CD4-positive, alpha-beta T cell treated with Interleukin-15 for 4 hours (primary cell): ENCODE measurements at regions not wholly inside any gene's neighbourhood (a gene's known extent, or its start where the extent isn't known, plus 50 kb on each side); places are given as distances from the start of the nearest gene placed in this dataset.

Experiments
- DNase-seq: peaks from one replicate; pipeline ENCODE4 v3.0.0-alpha.2; 2020; ENCODE audit warnings: low spot score

DNA sequence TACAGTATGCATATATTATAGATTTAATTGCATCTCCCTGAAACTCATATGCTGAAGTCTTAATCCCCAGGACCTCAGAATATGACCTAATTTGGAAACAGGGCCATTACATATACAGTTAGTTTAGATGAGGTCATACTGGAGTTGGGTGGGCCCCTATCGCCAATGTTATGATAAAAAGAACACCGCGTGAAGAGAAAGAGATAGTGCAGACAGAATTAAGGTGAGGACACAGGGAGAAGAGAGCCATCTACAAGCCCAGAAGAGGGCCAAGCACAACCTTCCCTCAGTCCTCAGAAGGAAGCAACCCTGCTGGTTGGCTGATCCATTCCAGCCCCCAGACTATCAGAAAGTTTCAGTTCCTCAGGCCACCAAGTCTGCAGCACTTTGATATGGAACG lies 311.9 kb upstream of the RAB6C start:
- no peak for DNase-seq

DNA sequence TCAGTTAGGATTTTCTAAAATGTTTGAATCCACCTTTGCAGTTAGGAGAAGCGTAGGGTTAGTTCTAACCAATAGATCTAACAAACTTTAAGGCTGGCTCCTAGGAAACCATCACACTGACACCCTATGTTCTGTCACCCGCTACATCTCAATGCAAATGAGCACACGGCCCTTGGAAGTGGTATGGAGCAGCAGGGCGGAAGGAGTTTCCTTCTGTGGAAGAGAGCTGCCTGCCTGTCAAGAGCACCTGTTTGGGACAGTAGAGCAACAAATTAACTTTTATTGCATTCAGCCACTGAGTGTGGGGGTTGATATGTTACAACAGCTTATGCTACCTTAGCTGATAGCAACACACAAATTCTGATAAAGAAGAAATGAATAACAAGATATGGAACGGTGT lies 306.9 kb upstream of the RAB6C start:
- DNase-seq, result no peak

DNA sequence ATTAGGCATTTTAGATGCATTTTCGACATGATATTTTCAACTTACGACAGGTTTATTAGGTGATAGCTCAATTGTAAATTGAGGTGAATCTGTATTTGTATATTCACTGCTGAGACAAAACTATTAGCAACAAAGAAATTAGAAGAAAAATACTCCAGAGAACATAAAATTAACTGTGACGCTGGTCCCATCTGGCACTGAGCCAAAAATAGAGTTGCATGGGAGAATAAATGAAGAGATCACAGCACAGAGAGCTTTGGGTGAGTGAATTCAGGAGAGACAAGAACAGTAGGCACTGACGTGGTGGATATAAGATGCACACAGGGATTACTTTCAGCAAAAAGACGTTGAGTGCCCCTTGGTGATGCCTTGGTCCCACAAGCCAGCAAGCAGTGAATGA lies 306.2 kb upstream of the RAB6C start:
- no peak for DNase-seq

DNA sequence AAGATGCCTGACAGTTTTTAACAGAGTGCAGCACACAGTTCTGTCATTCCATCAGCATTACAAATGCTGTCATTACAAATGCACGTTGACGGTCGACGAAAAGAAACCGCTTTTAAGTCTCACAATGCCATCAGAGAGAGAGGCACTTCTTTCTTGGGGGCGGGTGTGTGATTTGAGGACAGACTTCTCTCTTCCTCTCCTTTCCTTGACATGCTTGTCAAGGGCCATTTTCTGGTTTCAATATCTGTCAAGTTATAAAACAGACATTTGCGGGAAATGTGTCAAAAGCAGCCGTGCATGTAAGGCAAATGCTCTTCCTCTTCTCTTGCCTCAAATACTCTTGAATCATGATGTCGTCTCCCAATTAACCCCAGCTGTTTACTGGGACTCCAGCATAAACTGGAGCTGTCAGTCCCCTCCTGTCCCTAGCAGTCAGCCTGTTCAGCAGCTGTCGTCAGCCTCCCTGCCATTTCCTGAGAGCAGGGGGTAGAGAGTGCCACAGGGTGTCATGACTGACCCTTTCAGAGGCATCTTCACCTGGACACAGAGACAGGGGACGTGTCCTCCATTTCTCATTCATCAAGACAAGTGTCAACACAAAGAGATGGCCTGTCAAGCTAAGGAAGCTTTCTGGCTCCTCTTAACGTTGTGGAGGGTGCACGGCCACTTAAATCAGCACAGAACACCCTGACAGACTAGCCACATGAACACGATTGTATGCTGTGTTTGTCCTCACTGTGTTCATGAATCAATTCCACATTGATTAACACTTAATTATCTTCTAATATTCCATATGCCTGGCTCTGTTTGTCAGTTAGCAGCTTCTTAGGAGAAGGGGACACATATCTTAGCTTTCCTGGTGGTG lies 305.4 kb upstream of the RAB6C start:
- no peak for DNase-seq

DNA sequence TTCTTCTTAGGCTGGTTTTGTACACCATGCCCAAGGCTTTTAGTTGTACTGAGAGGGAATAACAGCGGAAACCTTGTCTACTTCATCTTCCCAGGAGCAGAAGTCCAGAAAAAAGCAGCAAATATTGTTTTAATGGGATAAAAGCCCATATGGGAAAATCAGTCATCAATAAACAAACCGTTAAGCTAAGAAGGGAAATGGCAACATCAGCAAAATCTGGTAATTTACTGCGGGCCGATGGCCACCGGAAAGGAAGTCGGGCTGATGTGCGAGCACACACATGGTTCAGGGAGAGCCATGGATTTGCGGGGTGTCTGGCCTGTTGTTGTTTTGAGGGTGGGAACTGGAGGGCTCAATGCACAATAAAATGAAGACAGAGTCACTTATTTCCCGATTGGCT lies 300.7 kb upstream of the RAB6C start:
- DNase-seq, result no peak

DNA sequence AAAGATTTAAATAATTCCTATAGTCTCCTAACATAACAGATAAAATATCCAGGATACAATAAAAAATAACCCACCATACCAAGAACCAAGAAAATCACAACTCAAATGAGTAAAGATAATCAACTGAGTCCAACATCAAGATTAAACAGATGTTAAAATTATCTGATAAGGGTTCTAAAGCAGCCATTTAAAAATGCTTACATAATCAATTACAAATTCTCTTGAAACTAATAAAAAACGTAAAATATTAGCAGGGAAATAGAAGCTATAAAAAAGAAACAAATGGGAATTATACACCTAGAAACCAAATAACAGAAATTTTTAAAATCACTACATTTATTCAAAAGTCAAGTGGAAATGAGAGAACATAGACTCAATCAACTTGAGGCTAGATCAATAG lies 297.7 kb upstream of the RAB6C start:
- no peak for DNase-seq

DNA sequence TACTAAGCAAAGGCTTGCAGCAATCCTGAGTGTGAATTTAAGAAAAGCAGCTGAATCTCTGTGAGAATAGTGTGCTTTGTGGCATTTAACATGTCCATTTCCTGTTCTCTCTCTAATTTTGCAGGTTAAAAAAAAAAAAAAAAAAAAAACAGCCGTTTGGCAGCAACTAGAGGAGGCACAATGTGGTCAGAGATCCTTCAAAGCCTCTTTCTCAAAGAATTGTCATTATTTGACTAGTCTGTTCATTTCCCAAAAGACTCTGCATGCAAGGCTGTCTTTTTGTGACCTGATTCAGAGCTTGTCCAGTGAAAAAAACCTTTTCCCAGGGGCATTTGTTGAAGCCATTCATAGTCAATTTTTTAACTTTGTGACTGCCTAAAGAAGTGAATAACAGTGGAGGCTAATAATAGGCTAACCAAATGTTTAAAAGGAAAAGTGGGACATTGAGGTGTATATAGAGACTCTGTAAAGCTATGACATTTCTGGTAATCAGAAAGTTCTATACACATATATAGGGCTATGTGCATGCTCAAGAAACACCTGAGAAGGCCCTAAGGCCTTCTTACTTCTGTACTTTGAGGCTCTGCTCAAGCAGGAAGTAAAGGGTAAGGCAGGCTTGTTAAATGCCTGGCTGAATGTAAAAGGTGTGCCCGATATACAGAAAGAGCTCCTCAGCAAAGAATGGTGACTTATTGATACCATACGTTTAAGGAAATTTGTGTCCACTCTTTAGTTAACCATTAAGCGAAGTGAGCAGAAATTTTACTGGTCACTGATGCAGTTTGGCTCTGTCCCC lies 289.6 kb upstream of the RAB6C start:
- DNase-seq, result no peak

DNA sequence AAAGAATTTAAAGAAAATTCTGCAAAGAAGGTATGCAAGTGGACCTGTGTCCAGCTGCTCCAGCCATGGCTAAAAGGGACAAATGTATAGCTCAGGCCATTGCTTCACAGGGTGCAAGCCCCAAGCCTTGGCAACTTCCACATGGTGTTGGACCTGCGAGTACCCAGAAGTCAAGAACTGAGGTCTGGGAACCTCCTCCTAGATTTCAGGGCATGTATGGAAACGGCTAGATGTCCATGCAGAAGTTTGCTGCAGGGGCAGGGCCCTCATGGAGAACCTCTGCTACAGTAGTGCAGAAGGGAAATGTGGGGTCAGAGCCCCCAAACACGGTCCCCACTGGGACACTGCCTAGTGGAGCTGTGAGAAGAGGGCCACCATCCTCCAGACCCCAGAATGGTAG lies 284.0 kb upstream of the RAB6C start:
- no peak for DNase-seq

DNA sequence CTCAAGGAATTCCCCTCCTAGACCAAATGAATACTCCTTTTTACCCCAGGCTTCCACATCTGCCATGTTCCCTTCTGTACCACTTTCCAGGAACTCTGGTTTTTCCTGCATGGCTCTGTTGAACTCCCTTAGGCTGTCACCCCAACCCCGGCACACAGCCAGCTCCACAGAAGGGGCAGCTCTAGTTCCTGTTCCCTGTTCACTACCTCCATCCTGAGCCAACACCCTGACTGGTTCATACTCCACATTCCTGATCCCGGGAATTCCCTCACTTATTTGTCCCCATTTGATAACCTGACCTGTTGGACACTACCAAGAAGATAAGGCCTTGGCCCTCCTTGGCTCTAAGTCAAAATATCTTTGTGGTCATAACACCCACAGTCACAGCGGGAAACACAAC lies 280.9 kb upstream of the RAB6C start:
- DNase-seq, result no peak

DNA sequence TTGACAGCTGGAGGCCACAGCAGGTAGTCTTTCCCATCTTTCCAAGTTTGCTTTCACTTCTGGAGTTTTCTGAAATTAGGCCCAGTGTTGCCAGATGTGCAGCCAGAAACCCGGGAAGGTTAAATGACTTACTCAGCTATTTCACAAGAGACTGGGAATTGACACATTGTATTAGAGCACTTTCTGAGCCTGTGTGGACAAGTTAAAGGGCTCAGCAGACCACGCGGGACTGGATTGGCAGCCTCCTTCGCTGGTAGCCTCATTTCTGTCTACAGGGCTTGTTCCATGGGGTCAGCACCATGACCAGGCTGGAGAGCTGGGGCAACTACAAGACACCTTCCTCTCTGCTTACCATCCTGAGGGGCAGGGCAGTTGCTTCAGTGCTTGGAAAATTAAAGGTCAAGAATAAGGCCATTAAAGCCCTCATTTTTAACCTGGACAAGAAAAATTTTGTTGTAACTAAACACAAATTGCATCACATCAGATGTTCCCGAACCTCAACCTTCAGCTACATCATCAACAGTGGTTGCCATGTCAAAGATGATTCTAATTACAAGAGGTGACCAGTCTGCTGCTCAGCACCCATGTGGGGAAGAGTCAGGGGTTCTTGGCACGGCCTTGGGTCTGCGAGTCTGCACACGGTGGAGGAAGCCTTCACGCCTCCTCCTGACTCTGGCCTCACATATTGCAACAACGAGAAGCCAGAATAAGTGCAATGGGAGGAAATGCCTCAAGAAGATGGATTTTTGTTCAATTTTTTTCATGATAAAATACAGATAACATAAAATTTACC lies 279.5 kb upstream of the RAB6C start:
- no peak for DNase-seq

DNA sequence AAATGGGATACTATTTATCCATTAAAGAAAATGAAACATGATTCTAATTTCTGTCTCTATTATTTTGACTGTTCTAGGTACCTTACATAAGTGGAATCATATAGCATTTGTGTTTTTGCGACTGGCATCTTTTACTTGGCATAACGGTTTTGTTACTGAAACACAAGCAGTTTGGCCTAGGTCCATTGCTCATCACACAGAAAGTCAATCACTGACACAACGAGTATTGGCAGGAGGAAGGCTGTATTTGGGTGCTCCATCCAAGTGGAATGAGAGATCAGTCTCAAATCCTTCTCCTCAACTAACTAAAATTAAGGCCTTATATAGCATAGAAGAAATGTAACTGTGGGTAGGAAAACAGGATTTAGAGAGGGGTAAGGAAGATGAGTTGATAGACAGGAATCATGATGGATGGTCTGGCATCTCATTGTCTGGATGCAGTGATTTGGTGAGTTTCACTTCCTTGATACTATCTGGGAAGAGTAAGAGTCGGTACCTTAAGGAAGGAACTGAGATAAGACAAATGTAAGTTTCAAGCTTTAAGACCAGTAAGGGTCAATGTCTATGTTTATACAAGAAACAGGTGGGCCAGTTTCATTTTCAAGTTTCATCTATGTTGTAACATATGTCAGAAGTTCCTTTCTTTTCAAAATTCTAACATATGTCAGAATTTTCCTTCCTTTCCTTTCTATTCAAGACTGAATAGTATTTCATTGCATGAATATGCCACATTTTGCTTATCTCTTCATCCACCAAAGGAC lies 276.9 kb upstream of the RAB6C start:
- DNase-seq, result no peak

DNA sequence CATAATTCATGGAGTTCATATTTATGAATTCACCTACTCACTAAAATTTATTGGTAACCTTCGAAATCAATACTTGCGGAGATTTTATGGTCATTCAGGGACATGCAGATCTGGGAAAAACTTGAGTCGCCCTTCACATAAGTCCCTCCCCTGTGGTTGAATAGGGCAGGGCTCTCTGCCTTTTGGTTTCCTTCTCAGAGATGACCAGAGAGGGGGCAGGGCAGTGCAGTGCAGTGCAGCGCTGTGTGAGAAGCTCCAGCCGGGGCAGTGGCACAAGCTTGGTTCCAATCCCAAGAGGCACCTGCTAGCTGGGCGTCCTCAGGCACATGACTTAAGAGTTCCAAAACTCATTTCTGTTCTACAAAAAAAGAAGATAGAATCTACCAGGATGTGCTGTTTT lies 274.4 kb upstream of the RAB6C start:
- DNase-seq, result no peak

DNA sequence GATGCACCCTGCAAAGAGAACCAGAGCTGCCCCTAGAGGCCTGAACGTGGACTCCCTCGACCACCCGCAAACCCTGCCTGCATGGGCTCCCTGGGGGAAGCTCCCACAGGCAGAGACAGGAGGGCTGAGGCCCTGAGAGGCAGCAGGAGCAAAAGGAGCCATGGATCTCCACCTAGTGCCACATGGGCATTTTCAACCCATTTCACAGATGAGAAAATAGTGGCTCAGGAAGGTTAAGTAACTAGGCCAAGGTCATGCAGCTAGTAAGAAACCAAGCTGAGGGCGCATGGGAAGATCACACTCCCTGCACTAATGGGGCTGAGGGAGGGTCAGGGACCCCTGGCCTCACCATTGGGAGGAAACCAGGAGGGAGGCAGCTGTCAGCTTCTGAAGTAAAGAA lies 271.7 kb upstream of the RAB6C start:
- no peak for DNase-seq

DNA sequence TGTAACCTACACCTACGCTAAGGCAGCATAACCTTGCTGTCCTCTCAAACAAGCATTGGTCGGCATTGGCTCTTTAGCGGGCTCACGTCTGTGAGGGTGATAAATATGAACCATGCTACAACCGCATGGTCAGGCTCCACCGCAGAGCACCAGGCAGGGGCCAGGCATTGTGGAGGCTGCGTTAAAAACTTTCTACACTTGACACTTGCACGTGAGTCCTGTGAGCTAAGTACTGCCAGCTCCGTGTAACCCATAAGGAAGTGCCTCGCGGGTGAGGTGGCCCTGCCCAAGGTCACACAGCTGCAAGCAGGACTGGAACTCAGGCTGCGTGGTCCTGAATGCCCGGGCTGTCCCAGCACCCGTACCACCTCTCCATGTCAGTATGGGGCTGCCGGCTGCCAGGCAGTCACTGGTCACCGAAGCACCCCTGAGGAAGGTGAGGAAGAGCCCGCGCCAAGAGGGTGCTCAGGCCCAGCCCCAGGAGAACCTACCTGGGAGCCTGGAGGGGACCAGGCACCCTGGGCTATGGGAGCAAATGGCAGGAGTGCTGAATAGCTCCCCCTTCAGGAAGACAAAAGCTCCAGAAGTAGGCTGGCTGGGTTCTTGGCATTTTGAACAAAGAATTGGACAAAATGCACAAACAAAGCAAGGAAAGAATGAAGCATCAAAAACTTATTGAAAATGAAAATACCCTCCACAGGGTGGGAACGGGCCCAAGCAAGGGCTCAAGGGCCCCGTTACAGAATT lies 271.1 kb upstream of the RAB6C start:
- DNase-seq, result no peak

DNA sequence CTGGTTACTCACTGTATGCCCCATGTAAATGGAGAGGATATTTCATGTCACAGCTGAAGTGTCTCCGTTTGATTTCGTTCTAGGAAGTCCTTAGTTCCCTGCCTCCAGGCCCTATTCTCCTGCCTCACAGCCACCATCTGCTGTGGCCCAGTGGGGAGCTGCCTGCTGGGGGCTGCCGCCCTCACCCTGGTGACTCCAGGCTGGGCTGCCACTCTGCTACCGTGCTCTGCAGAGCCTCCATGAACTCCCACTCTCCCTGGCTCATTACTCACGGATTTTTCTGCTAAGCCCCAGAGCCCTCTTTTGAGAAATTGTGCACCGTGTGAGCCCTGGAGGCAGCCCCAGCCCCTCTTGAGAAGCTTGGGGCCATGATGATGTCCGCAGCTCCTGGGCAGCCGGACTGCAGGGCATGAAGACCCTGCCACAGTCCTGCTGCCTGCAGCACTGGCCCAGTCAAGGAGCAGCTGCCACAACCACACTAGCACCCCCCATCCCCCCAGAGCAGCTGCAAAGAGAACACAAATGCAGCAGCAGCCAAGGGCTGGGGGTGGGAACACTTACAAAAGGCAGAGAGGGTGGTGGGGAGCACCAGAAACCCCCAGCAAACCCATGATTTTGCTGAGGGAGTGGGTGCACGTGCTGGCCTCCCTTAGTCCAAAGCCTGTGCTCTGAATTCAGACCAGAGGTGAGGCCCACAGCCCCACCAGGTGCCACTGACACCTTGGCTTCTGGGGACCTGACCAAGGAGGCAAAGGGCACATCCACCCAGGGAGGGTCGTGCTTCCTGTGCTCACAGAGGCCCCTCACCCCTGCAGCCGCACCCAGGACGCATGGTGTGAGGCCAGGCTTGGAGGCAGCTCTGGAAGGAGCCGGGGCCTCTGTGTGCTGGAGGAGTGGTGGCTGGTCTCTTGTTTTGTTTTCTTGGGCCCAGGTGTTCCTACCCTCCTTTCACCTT lies 270.2 kb upstream of the RAB6C start:
- no peak for DNase-seq

DNA sequence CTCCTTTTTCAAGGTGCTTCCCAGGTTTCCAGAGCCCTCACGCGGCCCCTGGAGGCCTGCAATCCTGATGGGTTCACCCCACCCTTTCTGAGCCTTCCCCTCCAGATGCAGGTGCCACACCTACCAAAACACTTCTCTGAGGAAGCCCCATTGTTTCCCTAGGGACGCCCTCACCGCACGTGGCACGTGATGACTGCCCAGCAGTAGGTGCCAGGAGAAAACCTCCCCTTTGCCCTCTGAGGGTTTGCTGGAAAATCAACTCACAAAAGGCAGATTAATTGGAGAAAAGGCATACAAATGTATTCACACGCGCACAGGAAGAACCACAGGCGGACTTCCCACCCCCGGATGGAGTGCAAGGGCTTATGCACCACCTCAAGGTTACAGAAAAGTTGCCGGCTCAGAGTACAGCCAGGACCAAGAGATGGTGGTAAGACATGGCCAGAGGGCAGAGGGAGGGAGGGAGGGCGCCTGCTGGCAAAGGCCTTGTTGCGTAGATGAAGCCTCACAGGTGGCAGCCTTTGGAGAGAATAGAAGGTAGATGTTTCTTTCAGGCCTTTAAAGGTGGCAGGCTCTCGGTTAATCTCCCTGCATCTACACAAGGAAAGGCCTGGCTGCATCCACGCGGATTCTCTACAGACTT lies 269.4 kb upstream of the RAB6C start:
- DNase-seq, result no peak

DNA sequence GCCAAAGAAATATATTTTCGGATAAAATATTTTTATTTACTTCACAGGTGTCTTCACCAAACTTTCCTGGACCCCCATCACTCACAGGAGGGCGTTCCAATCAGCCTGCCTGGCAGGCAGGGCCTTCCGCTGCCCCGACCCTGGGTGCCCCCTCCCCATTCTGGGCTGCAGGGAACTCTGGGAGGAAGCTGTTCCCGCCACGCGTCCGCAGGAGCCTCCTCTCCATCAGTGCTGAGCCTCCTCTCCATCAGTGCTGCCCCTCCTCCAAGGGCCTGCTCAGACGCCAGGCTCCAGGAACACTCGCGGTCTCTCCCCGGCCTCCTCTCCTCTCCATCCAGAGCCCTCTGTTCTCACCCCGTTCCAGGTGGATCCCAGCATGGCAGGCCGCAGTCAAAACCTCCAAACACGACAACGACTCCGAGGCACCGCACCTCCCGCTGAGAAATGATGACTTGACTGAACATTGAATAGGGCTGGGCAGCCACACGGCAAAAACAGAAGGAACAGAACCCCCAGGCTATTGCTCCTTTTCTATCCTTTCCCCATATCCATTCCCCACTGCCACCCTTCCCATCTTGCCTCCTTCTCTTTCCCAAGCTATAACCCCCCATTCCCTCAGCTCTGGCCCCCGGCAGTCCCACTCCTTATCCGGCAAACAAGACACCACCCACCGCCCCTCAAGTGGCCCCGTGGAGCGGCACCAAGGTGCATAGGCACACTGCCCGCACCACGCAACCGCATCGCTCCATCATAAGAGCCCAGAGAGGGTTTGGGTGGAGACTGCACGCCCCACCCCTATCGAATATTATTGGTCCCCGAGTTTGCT lies 268.6 kb upstream of the RAB6C start:
- no peak for DNase-seq

DNA sequence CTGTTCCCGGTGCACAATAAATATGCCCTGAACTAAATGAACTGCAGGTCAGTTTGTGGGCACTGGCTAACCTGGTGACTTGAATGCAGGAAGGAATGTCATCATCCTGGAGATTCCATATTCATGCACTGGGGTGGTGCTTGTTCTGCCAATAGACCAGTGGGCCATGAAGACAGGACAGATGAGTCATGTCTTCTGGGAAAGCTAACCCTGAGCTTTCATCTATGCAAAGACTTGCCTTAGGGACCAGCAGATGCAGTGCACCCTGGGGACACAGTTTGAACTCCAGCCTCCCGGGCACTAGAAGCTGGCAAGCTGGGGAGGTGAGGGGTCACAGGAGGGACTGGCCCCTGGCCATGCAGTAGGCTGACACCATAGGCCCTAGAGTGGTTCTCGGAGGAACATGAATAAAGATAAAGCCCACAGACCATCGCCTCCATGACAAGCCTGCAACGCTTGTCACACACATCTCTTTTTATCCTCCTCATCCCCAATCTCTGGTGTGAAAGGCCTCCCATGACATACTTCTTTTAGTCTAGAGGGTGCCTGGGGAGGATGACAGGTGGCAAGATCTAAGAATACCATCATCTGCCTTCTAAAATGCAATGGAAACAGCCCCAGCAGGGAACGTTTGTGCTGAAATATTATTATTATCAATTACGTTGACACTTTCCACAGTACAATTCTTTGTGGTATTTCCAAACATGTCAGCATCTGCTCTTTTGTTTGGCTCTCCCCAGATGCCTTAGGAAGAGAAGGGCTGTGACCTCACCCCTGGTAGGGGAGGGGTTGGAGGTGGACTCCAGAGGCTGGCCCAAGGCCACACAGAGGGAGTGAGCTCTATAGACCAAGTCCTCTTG lies 267.4 kb upstream of the RAB6C start:
- no peak for DNase-seq
